ENCODE measurements at regions not wholly inside any gene's neighbourhood (a gene's known extent, or its start where the extent isn't known, plus 50 kb on each side); places are given as distances from the start of the nearest gene placed in this dataset.

GRCh38 chr1:213905344-213905743, 82.4 kb upstream of the PROX1 start:
- TF ChIP-seq POLR2AphosphoS5 (IDR thresholded peaks at IDR 0.05) = no peak
- no peak for TF ChIP-seq CTCF (IDR thresholded peaks at IDR 0.05)
- TF ChIP-seq POLR2A (IDR thresholded peaks at IDR 0.05) = no peak
- no peak for TF ChIP-seq EP300 (IDR thresholded peaks at IDR 0.05)
